ENCODE measurements at regions not wholly inside any gene's neighbourhood (a gene's known extent, or its start where the extent isn't known, plus 50 kb on each side); places are given as distances from the start of the nearest gene placed in this dataset.
A peak's percentile ranks its signal among the peaks of the same experiment; 100 is the strongest.

DNA sequence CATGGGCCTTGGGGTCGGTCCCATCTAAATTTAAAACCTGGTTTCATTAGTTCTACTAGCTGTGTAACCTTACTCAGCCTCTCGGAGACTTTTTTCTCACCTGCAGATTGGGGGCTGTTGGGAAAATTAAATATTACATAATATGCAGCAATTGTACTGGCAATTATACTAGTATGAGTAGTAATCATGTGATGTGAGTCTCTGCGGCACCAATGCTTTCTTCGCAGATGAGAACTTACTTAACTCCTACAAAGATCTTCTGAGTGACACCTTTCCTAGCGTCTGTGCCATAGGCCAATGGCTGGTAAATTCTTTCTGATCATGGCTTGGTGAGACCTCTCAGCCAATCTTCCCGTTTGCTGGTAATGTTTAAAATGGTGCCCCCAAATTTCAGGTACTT is 391.3 kb downstream of the NXPE2 start:
- DNase-seq = no peak
- Histone ChIP-seq H3K36me3 (ENCODE audit: control insufficient read depth, insufficient read depth, low read length) (no peaks in the 10 kb centered on the region), H3K27ac (ENCODE audit: low read length) (no peak overlapping the region), H3K4me3 (ENCODE audit: low read length) (no peak overlapping the region), H3K27me3 (ENCODE audit: control insufficient read depth, insufficient read depth, low read length) (peaks cover 3% of the 10 kb centered on the region), H3K4me1 (ENCODE audit: control insufficient read depth, insufficient read depth, low read length) (no peaks in the 10 kb centered on the region), H3K9me3 (replicated peaks; ENCODE audit: control insufficient read depth, low read depth, low read length) (peaks cover 3% of the 10 kb centered on the region)
- WGBS (ENCODE audit: insufficient coverage) = 100% methylated on average over 1 of the region's 6 CpGs

DNA sequence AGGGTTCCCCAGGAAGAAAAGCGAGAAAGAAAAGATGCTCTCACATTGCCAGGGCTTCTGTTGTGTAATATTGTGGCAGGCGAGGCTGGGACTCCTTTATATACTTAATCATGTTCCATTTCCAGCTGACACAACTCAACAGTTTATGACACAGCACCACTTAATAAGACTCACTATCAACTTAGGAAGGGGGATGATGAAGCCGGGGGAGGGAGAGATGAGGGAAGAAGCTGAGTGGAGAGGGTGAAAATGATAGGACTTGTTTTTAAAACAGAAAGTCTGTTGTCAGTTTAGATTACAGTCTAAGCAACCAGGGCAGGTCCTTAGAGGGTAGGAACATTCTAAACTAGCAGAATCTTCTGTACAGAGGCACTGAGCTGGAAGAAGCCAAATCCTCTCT is 397.0 kb downstream of the NXPE2 start:
- Histone ChIP-seq H3K4me1 (ENCODE audit: control insufficient read depth, insufficient read depth, low read length) (peaks cover 3% of the 10 kb centered on the region), H3K36me3 (ENCODE audit: control insufficient read depth, insufficient read depth, low read length) (no peaks in the 10 kb centered on the region), H3K4me3 (ENCODE audit: low read length) (no peak overlapping the region), H3K9me3 (replicated peaks; ENCODE audit: control insufficient read depth, low read depth, low read length) (no peaks in the 10 kb centered on the region), H3K27me3 (ENCODE audit: control insufficient read depth, insufficient read depth, low read length) (peaks cover 3% of the 10 kb centered on the region), H3K27ac (ENCODE audit: low read length) (no peak overlapping the region)
- WGBS (ENCODE audit: insufficient coverage) = no CpG with 5 or more reads among the region's 3 CpGs
- DNase-seq = no peak

DNA sequence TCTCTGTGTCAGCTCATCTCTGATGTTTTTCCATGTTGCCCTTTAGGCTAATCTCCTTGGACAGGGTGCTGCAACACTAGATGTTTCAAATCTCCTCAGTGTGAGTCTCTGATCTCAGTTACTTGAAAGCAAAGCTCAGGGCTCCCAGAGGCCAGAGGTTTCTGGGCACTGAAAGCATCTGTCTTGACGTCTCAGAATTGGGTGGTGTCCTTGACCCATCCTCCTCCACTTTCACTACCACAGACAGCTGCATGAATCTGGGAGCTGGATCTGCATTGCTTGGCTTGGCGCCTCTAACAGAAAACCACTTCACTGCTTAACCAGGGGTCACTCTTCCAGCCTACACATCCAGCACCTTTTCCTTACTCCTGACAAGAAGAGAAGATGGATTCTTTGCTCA is 399.4 kb downstream of the NXPE2 start:
- Histone ChIP-seq H3K4me1 (ENCODE audit: control insufficient read depth, insufficient read depth, low read length) (peaks cover 3% of the 10 kb centered on the region), H3K36me3 (ENCODE audit: control insufficient read depth, insufficient read depth, low read length) (no peaks in the 10 kb centered on the region), H3K9me3 (replicated peaks; ENCODE audit: control insufficient read depth, low read depth, low read length) (no peaks in the 10 kb centered on the region), H3K27ac (ENCODE audit: low read length) (no peak overlapping the region), H3K4me3 (ENCODE audit: low read length) (no peak overlapping the region), H3K27me3 (ENCODE audit: control insufficient read depth, insufficient read depth, low read length) (peaks cover 7% of the 10 kb centered on the region)
- DNase-seq = peak; percentile 27
- whole genome bisulfite sequencing (ENCODE audit: insufficient coverage) = no CpG with 5 or more reads among the region's 2 CpGs

DNA sequence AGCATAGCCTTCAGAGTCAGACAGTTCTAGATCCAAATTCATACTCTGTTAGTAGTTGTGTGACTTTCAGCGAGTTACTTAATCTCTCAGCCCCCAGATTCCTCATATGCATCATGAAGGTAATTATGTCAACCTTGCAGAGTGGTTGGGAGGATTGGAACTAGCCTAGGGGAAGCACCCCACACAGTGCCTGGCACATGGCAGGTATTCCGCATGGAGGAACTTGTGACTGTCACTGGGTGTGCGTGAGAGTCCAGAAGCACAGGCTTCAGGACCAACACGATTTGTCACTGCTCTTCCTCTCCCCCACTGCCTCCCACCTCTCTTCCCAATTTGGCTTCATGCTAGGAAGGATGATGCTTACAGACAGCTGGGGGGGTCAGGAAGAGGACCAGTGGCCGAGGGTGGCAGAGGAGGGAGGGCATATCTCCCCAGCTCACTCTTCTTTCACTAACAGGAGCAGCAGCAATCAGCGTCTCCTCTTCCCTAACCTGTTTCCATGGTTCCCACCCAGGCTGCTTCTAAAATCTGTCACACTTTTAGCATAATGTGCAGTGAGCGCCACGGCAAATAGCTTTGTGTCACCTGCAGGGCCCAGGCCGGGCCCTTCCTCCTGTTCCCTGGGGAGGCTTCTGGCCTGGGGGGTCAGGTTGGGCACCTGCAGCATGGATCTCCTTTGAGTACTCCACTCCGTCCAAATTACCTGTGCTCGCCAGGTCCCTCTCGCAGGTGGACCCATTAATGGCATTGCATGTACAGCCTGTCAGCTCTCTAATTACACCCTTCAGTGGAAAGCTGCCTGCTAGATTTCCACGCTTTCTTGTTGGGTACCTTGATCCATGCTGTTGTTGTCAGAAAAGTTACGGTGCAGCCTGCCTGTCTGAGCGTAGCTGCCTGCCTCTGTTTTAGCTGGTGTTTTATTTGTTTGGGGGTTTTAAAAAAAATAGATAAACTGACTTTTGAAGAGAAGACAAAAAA is 400.4 kb downstream of the NXPE2 start:
- 66% methylated on average over 8 of the region's 15 CpGs for WGBS (ENCODE audit: insufficient coverage)

DNA sequence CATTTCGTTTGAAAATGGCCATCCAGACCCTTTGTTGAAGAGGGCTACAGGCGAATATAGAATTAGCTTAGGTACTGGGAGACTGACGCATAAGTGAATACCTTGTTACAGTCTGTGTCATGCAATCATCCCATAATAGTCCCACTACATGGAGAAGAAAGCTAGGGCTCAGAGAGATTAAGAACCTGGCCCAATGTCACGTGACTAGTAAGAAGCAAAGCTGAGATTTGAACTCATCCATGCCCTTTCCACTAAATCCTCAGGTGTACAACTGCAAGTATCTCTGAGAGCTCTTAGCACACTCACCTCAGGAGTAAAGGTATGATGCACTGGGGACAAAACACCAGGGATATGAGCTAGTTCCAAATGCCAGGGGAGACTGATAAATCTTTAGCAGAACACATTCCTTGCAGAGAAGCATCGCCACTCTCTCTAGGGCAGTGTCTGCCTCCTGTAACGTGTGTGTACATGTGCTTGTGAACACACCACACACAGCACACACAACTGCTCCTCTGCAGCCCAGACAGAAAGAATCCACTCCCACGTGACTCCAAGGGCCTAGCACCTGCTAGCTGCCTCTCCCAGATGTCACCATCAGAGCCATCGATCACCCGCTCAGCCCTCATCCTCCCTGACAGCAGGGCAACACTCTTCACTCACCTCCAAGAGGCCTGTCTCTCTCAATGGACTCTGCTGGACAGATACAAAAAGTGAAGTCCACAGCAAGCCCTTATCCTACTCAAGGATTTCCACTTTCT is 402.8 kb downstream of the NXPE2 start:
- WGBS (ENCODE audit: insufficient coverage) = 75% methylated on average over 4 of the region's 9 CpGs
- Histone ChIP-seq H3K36me3 (ENCODE audit: control insufficient read depth, insufficient read depth, low read length) (no peaks in the 10 kb centered on the region), H3K9me3 (replicated peaks; ENCODE audit: control insufficient read depth, low read depth, low read length) (no peaks in the 10 kb centered on the region), H3K4me3 (ENCODE audit: low read length) (no peak overlapping the region), H3K27ac (ENCODE audit: low read length) (no peak overlapping the region), H3K4me1 (ENCODE audit: control insufficient read depth, insufficient read depth, low read length) (peaks cover 15% of the 10 kb centered on the region), H3K27me3 (ENCODE audit: control insufficient read depth, insufficient read depth, low read length) (peaks cover 13% of the 10 kb centered on the region)
- no peak for DNase-seq

More for the DNA sequence above, 400.4 kb downstream of the NXPE2 start:
- Histone ChIP-seq H3K36me3 (ENCODE audit: control insufficient read depth, insufficient read depth, low read length) (no peaks in the 10 kb centered on the region), H3K9me3 (replicated peaks; ENCODE audit: control insufficient read depth, low read depth, low read length) (no peaks in the 10 kb centered on the region), H3K4me3 (ENCODE audit: low read length) (no peak overlapping the region), H3K4me1 (ENCODE audit: control insufficient read depth, insufficient read depth, low read length) (peaks cover 4% of the 10 kb centered on the region), H3K27ac (ENCODE audit: low read length) (no peak overlapping the region), H3K27me3 (ENCODE audit: control insufficient read depth, insufficient read depth, low read length) (peaks cover 11% of the 10 kb centered on the region)
- DNase-seq = no peak

DNA sequence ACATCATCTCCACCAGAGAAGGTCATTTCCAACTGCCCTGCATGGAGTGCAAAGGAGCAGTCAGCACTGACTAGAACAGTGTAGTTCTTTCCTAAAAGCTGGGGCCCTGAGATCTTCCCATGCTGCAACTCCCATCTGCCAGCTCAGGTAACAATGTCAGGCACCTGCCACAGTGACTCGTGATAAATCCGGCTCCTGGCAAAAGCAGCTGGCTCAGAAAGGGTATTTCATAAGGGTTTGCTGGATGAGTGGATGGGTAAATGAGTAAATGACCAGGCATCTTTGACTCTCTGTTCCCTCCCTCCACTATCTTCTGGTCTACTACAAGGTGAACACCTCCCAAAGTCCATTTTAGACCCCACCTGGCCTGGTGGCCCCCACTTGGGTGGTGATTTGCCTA is 403.6 kb downstream of the NXPE2 start:
- Histone ChIP-seq H3K27me3 (ENCODE audit: control insufficient read depth, insufficient read depth, low read length) (peaks cover 13% of the 10 kb centered on the region), H3K4me3 (ENCODE audit: low read length) (no peak overlapping the region), H3K4me1 (ENCODE audit: control insufficient read depth, insufficient read depth, low read length) (peaks cover 15% of the 10 kb centered on the region), H3K27ac (ENCODE audit: low read length) (no peak overlapping the region), H3K9me3 (replicated peaks; ENCODE audit: control insufficient read depth, low read depth, low read length) (no peaks in the 10 kb centered on the region), H3K36me3 (ENCODE audit: control insufficient read depth, insufficient read depth, low read length) (no peaks in the 10 kb centered on the region)
- no CpG with 5 or more reads among the region's 2 CpGs for WGBS (ENCODE audit: insufficient coverage)
- no peak for DNase-seq

DNA sequence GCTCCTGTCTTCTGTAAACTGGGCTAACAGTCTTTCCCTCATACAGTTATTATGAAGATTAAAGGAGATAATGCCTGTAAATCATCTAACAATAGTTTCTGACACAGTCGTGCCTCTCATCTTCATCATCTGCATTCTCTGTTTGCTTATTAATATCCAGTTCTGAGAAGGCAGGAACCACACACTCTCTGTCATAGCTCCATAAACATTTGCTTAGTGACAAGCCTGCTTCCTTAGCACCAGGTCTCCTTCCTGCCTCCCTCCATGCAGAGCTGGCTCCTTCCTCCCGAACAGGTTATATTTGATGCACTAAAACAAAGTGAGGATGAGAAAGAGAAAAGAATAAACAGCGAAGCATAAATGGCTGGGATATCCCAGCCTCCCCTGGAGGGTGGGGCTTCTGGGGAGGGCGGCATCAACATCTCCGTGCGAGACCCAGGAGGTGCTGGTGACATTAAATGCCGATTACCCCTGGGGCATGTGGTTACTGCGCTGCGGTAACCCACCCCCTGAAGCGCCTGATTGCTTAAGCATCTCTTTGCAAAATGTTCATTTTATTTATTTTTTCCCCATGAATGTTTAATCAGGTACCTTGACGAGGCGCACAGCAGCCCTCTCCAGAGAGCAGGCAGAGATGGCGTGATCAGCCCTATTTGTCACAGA is 404.9 kb downstream of the NXPE2 start:
- H3K9me3 ChIP-seq (replicated peaks; ENCODE audit: control insufficient read depth, low read depth, low read length) = no peaks in the 10 kb centered on the region
- peaks cover 11% of the 10 kb centered on the region for H3K4me1 ChIP-seq (ENCODE audit: control insufficient read depth, insufficient read depth, low read length)
- H3K4me3 ChIP-seq (ENCODE audit: low read length) = no peak overlapping the region
- H3K36me3 ChIP-seq (ENCODE audit: control insufficient read depth, insufficient read depth, low read length) = no peaks in the 10 kb centered on the region
- WGBS (ENCODE audit: insufficient coverage) = 63% methylated on average over 8 of the region's 13 CpGs
- no peak for DNase-seq
- H3K27me3 ChIP-seq (ENCODE audit: control insufficient read depth, insufficient read depth, low read length) = peaks cover 17% of the 10 kb centered on the region
- H3K27ac ChIP-seq (ENCODE audit: low read length) = no peak overlapping the region

DNA sequence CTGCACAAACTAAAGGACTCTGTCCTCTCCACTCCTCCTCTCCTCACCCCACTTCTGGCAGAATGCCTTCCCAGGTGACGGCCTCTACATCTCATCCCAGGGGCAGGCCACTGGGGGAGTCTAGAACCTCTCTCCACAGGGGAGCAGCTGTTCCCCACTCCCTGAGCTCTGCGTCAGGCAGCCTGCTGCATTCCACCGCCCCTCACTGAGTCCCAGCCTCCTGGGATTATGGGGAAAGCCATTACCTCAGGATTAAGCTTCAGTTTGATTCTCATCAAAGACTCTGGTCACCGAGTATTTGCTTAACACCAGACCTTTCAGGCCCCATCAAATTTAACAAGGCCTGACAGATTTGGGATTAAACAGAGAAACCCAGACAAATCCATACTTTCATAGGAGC is 405.9 kb downstream of the NXPE2 start:
- WGBS (ENCODE audit: insufficient coverage) = 13% methylated on average over 1 of the region's 4 CpGs
- Histone ChIP-seq H3K27me3 (ENCODE audit: control insufficient read depth, insufficient read depth, low read length) (peaks cover 14% of the 10 kb centered on the region), H3K27ac (ENCODE audit: low read length) (no peak overlapping the region), H3K36me3 (ENCODE audit: control insufficient read depth, insufficient read depth, low read length) (no peaks in the 10 kb centered on the region), H3K4me3 (ENCODE audit: low read length) (no peak overlapping the region), H3K4me1 (ENCODE audit: control insufficient read depth, insufficient read depth, low read length) (peaks cover 11% of the 10 kb centered on the region), H3K9me3 (replicated peaks; ENCODE audit: control insufficient read depth, low read depth, low read length) (no peaks in the 10 kb centered on the region)
- no peak for DNase-seq

DNA sequence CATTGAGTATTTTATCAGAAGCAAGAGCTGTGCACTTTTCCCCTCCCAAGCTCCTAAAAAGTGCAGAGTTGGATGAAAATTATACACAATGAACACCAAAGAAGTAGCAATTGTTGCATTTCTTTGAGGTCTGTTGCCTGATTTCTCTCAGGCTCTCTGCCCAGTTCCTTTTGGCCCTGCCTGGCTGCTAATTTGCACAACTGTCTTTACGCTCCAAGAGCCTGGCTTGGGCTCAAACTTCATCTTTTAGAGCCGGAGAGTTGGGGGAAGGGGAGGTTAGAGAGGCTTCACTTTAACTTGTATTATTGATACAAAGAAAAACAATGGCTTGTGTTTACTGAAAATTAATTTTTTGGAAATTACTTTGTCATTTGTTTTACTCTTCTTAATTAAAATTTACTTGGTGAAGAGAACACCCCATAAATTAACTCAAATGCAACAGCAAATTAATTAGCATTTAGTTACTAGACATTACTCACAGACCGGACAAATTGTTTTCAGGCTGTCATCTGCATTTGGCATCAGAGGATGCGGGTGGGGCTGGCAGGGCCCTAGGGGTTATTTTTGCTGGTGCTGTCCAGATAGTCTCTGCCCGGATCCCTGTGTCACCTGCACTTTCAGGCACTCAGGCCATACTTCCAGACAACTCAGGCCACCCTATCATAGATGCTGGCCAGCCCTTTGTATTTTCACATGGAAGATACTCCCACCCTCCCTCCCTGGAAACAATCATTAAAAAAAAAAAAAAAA is 407.3 kb downstream of the NXPE2 start:
- Histone ChIP-seq H3K4me1 (ENCODE audit: control insufficient read depth, insufficient read depth, low read length) (peaks cover 11% of the 10 kb centered on the region), H3K27me3 (ENCODE audit: control insufficient read depth, insufficient read depth, low read length) (peaks cover 14% of the 10 kb centered on the region), H3K27ac (ENCODE audit: low read length) (no peak overlapping the region), H3K36me3 (ENCODE audit: control insufficient read depth, insufficient read depth, low read length) (no peaks in the 10 kb centered on the region), H3K4me3 (ENCODE audit: low read length) (no peak overlapping the region), H3K9me3 (replicated peaks; ENCODE audit: control insufficient read depth, low read depth, low read length) (no peaks in the 10 kb centered on the region)
- DNase-seq = peak; percentile 82
- WGBS (ENCODE audit: insufficient coverage) = 40% methylated on average over 1 of the region's 5 CpGs

Data from muscle of leg (tissue), 3 donors.